ENCODE measurements at regions not wholly inside any gene's neighbourhood (a gene's known extent, or its start where the extent isn't known, plus 50 kb on each side); places are given as distances from the start of the nearest gene placed in this dataset.
"Not testable (repeated sequence)": the region's sequence is repeated elsewhere in the genome, so short reads cannot be mapped to it uniquely, and the experiment has no call there.

DNA sequence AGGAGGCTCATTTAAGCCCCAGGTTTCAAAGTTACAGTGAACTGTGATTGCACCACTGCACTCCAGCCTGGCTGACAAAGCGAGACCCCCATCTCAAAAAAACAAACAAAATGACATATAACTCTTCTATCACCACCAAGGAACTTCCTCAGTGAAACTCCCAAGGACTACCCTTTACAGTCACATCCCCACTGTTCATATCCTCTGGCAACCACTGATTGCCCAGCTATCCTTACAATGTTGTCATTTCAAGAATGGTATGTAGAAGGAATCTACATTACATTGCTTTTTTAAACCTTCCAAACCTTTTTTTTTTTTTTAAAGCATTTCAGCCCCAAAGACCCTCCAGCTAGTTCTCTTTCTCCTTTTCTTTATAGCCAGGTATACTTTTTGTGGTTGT lies 123.1 kb upstream of the CARMIL1 start:
- H3K79me2 ChIP-seq (ENCODE audit: control insufficient read depth, low read length), result no peaks in the 10 kb centered on the region
- no peak overlapping the region for H3K4me2 ChIP-seq (ENCODE audit: low read length)

DNA sequence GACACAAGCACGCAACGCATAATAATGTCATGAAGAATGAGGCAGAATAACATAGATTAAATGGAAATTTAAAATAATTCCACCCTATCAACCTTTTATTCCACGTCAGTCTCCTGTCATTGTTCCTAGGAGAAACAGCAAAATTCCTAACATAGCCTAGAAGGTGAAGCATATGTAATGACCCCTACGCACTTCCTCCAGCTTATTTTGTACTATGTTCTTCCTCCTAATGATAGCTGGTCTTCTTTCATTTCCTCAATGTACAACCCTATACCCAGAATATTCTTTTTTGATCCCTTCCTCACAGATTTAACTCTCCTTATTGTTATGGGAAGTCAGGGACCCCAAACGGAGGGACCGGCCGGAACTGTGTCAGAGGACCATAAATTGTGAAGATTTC lies 122.0 kb upstream of the CARMIL1 start:
- no peaks in the 10 kb centered on the region for H3K9me2 ChIP-seq (replicated peaks; ENCODE audit: control insufficient read depth, low read length)
- no peaks in the 10 kb centered on the region for H4K20me1 ChIP-seq (ENCODE audit: control insufficient read depth, insufficient read depth, low read depth, low read length)
- H3K36me3 ChIP-seq (ENCODE audit: control insufficient read depth, low read length), result no peaks in the 10 kb centered on the region

More for the DNA sequence above, 123.1 kb upstream of the CARMIL1 start:
- Histone ChIP-seq H3K4me1 (ENCODE audit: control insufficient read depth, low read length) (peaks cover 22% of the 10 kb centered on the region), H4K20me1 (ENCODE audit: control insufficient read depth, insufficient read depth, low read depth, low read length) (no peaks in the 10 kb centered on the region), H3K9me2 (replicated peaks; ENCODE audit: control insufficient read depth, low read length) (no peaks in the 10 kb centered on the region), H3K27me3 (ENCODE audit: control insufficient read depth, low read length) (no peaks in the 10 kb centered on the region), H3K4me3 (ENCODE audit: low read length) (no peak overlapping the region), H3K36me3 (ENCODE audit: control insufficient read depth, low read length) (no peaks in the 10 kb centered on the region), H3F3A (ENCODE audit: control insufficient read depth, insufficient read depth) (no peaks in the 10 kb centered on the region), H3K9me3 (ENCODE audit: control insufficient read depth, insufficient read depth, low read length) (peaks cover 13% of the 10 kb centered on the region; the same call in 1 of the 2 replicates), H3K27ac (ENCODE audit: low read depth, low read length) (no peak overlapping the region)
- TF ChIP-seq CTCF (IDR thresholded peaks at IDR 0.05; ENCODE audit: low read depth, low read length, poor library complexity, severe bottlenecking), result no peak
- TF ChIP-seq EZH2phosphoT487 (IDR thresholded peaks at IDR 0.05; ENCODE audit: borderline replicate concordance, low read length), result no peak

DNA sequence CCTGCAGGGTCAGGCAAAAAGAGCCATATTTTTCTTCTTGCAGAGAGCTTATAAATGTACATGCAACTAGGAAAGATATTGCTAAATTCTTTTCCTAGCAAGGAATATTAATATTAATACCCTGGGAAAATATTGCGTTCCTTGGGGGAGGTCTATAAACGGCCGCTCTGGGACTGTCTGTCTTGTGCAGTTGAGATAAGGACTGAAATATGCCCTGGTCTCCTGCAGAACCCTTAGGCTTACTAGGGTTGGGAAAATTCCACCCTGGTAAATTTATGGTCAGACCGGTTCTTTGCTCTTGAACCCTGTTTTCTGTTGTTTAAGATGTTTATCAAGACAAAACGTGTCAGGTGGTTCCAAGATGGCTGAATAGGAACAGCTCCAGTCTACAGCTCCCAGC lies 121.3 kb upstream of the CARMIL1 start:
- TF ChIP-seq CTCF (IDR thresholded peaks at IDR 0.05; ENCODE audit: low read depth, low read length, poor library complexity, severe bottlenecking), result no peak
- TF ChIP-seq EZH2phosphoT487 (IDR thresholded peaks at IDR 0.05; ENCODE audit: borderline replicate concordance, low read length), result no peak
- H3F3A ChIP-seq (ENCODE audit: control insufficient read depth, insufficient read depth), result no peaks in the 10 kb centered on the region
- H3K27me3 ChIP-seq (ENCODE audit: control insufficient read depth, low read length), result no peaks in the 10 kb centered on the region
- H3K9me3 ChIP-seq (ENCODE audit: control insufficient read depth, insufficient read depth, low read length), result peaks cover 13% of the 10 kb centered on the region; the same call in 1 of the 2 replicates
- H3K36me3 ChIP-seq (ENCODE audit: control insufficient read depth, low read length), result no peaks in the 10 kb centered on the region
- H3K9me2 ChIP-seq (replicated peaks; ENCODE audit: control insufficient read depth, low read length), result no peaks in the 10 kb centered on the region
- no peaks in the 10 kb centered on the region for H4K20me1 ChIP-seq (ENCODE audit: control insufficient read depth, insufficient read depth, low read depth, low read length)
- no peak overlapping the region for H3K27ac ChIP-seq (ENCODE audit: low read depth, low read length)
- H3K4me2 ChIP-seq (ENCODE audit: low read length), result no peak overlapping the region
- H3K79me2 ChIP-seq (ENCODE audit: control insufficient read depth, low read length), result no peaks in the 10 kb centered on the region
- peaks cover 18% of the 10 kb centered on the region for H3K4me1 ChIP-seq (ENCODE audit: control insufficient read depth, low read length)
- no peak overlapping the region for H3K4me3 ChIP-seq (ENCODE audit: low read length)

More for the DNA sequence above, 122.0 kb upstream of the CARMIL1 start:
- H3K4me3 ChIP-seq (ENCODE audit: low read length), result no peak overlapping the region
- peaks cover 18% of the 10 kb centered on the region for H3K4me1 ChIP-seq (ENCODE audit: control insufficient read depth, low read length)
- no peaks in the 10 kb centered on the region for H3K27me3 ChIP-seq (ENCODE audit: control insufficient read depth, low read length)
- no peak for TF ChIP-seq CTCF (IDR thresholded peaks at IDR 0.05; ENCODE audit: low read depth, low read length, poor library complexity, severe bottlenecking)
- no peak for TF ChIP-seq EZH2phosphoT487 (IDR thresholded peaks at IDR 0.05; ENCODE audit: borderline replicate concordance, low read length)
- H3K4me2 ChIP-seq (ENCODE audit: low read length), result no peak overlapping the region
- no peaks in the 10 kb centered on the region for H3K79me2 ChIP-seq (ENCODE audit: control insufficient read depth, low read length)
- H3K27ac ChIP-seq (ENCODE audit: low read depth, low read length), result no peak overlapping the region
- peaks cover 13% of the 10 kb centered on the region; the same call in 1 of the 2 replicates for H3K9me3 ChIP-seq (ENCODE audit: control insufficient read depth, insufficient read depth, low read length)
- no peaks in the 10 kb centered on the region for H3F3A ChIP-seq (ENCODE audit: control insufficient read depth, insufficient read depth)

DNA sequence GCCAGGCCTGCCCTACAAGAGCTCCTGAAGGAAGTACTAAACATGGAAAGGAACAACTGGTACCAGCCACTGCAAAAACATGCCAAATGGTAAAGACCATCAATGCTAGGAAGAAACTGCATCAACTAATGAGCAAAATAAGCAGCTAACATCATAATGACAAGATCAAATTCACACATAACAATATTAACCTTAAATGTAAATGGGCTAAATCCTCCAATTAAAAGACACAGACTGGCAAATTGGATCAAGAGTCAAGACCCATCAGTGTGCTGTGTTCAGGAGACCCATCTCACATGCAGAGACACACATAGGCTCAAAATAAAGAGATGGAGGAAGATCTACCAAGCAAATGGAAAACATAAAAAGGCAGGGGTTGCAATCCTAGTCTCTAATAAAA lies 119.0 kb upstream of the CARMIL1 start:
- H3K79me2 ChIP-seq (ENCODE audit: control insufficient read depth, low read length); H3K4me2 ChIP-seq (ENCODE audit: low read length); H3F3A ChIP-seq (ENCODE audit: control insufficient read depth, insufficient read depth); H3K9me2 ChIP-seq (replicated peaks; ENCODE audit: control insufficient read depth, low read length); H4K20me1 ChIP-seq (ENCODE audit: control insufficient read depth, insufficient read depth, low read depth, low read length); H3K27me3 ChIP-seq (ENCODE audit: control insufficient read depth, low read length); H3K27ac ChIP-seq (ENCODE audit: low read depth, low read length); H3K36me3 ChIP-seq (ENCODE audit: control insufficient read depth, low read length); H3K4me3 ChIP-seq (ENCODE audit: low read length): not testable (repeated sequence)
- Histone ChIP-seq H3K9me3 (ENCODE audit: control insufficient read depth, insufficient read depth, low read length) (peaks cover 13% of the 10 kb centered on the region; the same call in 1 of the 2 replicates), H3K4me1 (ENCODE audit: control insufficient read depth, low read length) (peaks cover 11% of the 10 kb centered on the region)

Data from DOHH2 (cell line).